NCI-H1436 (cell line): ENCODE measurements at regions not wholly inside any gene's neighbourhood (a gene's known extent, or its start where the extent isn't known, plus 50 kb on each side); places are given as distances from the start of the nearest gene placed in this dataset.

Source experiments
- DNase-seq: peaks from one replicate; lab custom pipeline; 2025; lab: John Stamatoyannopoulos, UW

- no peak for DNase-seq
Measured at GRCh38 chr1:200354243-200354642, 55.6 kb downstream of the ZNF281 start.

- DNase-seq, result no peak
Measured at GRCh38 chr1:200353232-200353631, 56.6 kb downstream of the ZNF281 start.

GRCh38 chr1:200351826-200352549 lies 57.8 kb downstream of the ZNF281 start:
- no peak for DNase-seq

- DNase-seq, result no peak
Measured at GRCh38 chr1:200351425-200351824, 58.4 kb downstream of the ZNF281 start.

- DNase-seq, result no peak
Measured at GRCh38 chr1:200346700-200347099, 63.1 kb downstream of the ZNF281 start.

GRCh38 chr1:200345520-200345919 lies 64.3 kb downstream of the ZNF281 start:
- DNase-seq, result no peak

GRCh38 chr1:200343874-200344273 lies 66.0 kb downstream of the ZNF281 start:
- DNase-seq, result no peak

- no peak for DNase-seq
Measured at GRCh38 chr1:200342511-200343311, 67.1 kb downstream of the ZNF281 start.

- DNase-seq, result no peak
Measured at GRCh38 chr1:200338451-200338850, 71.4 kb downstream of the ZNF281 start.

GRCh38 chr1:200337831-200338230 lies 72.0 kb downstream of the ZNF281 start:
- no peak for DNase-seq

- DNase-seq, result no peak
Measured at GRCh38 chr1:200337410-200337809, 72.4 kb downstream of the ZNF281 start.

- DNase-seq, result no peak
Measured at GRCh38 chr1:200336901-200337391, 72.9 kb downstream of the ZNF281 start.

GRCh38 chr1:200336101-200336845 lies 73.6 kb downstream of the ZNF281 start:
- DNase-seq, result no peak

GRCh38 chr1:200334661-200335256 lies 75.1 kb downstream of the ZNF281 start:
- no peak for DNase-seq

- DNase-seq, result no peak
Measured at GRCh38 chr1:200333329-200333728, 76.5 kb downstream of the ZNF281 start.

- no peak for DNase-seq
Measured at GRCh38 chr1:200332716-200333115, 77.1 kb downstream of the ZNF281 start.

GRCh38 chr1:200330741-200331428 lies 79.0 kb downstream of the ZNF281 start:
- no peak for DNase-seq

- no peak for DNase-seq
Measured at GRCh38 chr1:200329208-200329882, 80.5 kb downstream of the ZNF281 start.

- no peak for DNase-seq
Measured at GRCh38 chr1:200328379-200328778, 81.5 kb downstream of the ZNF281 start.

GRCh38 chr1:200323856-200324400 lies 85.9 kb downstream of the ZNF281 start:
- no peak for DNase-seq

- DNase-seq, result no peak
Measured at GRCh38 chr1:200319148-200319547, 90.7 kb downstream of the ZNF281 start.
